ENCODE measurements at regions not wholly inside any gene's neighbourhood (a gene's known extent, or its start where the extent isn't known, plus 50 kb on each side); places are given as distances from the start of the nearest gene placed in this dataset.

DNA sequence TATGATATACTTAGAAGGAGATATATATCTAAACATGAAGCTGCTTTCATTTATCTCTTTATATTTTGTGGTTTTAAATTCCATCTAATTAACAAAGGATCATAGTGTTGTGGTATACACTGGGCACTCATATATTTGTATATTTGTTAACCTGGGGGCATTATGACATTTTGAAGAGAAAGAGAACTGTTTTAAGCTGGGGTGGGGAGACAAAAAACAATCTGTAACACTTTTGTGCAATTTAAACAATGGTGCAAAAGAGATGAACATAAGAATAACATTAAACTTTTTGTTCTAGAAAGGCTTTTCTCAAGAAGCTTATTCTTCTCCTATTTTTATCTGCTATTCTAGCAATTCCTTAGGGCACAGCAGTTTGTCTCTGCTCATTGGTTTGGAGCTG lies 842.0 kb upstream of the CDH2 start:
- Mint-ChIP-seq H3K4me1 (no peaks in the 10 kb centered on the region), H3K9me3 (peaks cover 0 to 32% (median 17%) of the 10 kb centered on the region in 8 donors), H3K4me3 (no peak overlapping the region), H3K36me3 (no peaks in the 10 kb centered on the region), H3K27me3 (no peaks in the 10 kb centered on the region), H3K27ac (no peak overlapping the region)
- Histone ChIP-seq H3K4me1 (ENCODE audit: insufficient read depth, low read length) (no peaks in the 10 kb centered on the region), H3K36me3 (ENCODE audit: insufficient read depth, low read length) (no peaks in the 10 kb centered on the region), H3K27me3 (ENCODE audit: insufficient read depth, low read length) (no peaks in the 10 kb centered on the region), H3K27ac (ENCODE audit: low read depth, low read length) (no peak overlapping the region), H3K4me3 (ENCODE audit: low read length in 2 of 2) (no peak overlapping the region), H3K9me3 (ENCODE audit: control insufficient read depth in 1 of 2, low read length in 2 of 2) (no peaks in the 10 kb centered on the region)
- intact Hi-C loops (cut with micrococcal nuclease): loop anchor here (10.0 kb wide), 1 partner anchor 46 kb away; no protein-coding TSS in a partner anchor
- no peak for DNase-seq
- ChIA-PET CTCF (ENCODE audit: partially characterized antibody) (no interaction called here), POLR2A (ENCODE audit: partially characterized antibody) (no interaction called here)

- H3K4me3 Mint-ChIP-seq: no peak overlapping the region
- no peaks in the 10 kb centered on the region for H3K4me1 Mint-ChIP-seq
- H3K36me3 ChIP-seq (ENCODE audit: insufficient read depth, low read length): no peaks in the 10 kb centered on the region
- H3K4me1 ChIP-seq (ENCODE audit: insufficient read depth, low read length): no peaks in the 10 kb centered on the region
- H3K27ac Mint-ChIP-seq: no peak overlapping the region
- H3K9me3 ChIP-seq (ENCODE audit: control insufficient read depth in 1 of 2, low read length in 2 of 2): no peaks in the 10 kb centered on the region
- no peak overlapping the region for H3K4me3 ChIP-seq (ENCODE audit: low read length in 2 of 2)
- ChIA-PET POLR2A (ENCODE audit: partially characterized antibody) (no interaction called here), CTCF (ENCODE audit: partially characterized antibody) (no interaction called here)
- no peaks in the 10 kb centered on the region for H3K27me3 Mint-ChIP-seq
- no peaks in the 10 kb centered on the region for H3K36me3 Mint-ChIP-seq
- no peak for DNase-seq
- no peak overlapping the region for H3K27ac ChIP-seq (ENCODE audit: low read depth, low read length)
- H3K9me3 Mint-ChIP-seq: peaks cover 0 to 26% (median 12%) of the 10 kb centered on the region in 8 donors
- H3K27me3 ChIP-seq (ENCODE audit: insufficient read depth, low read length): no peaks in the 10 kb centered on the region
- intact Hi-C loops (cut with micrococcal nuclease): loop anchor here (10.0 kb wide), 1 partner anchor 52 kb away; no protein-coding TSS in a partner anchor
Observed at GRCh38 chr18:29012883-29013465, 836.0 kb upstream of the CDH2 start.

GRCh38 chr18:29012364-29012763 lies 835.4 kb upstream of the CDH2 start:
- H3K27me3 ChIP-seq (ENCODE audit: insufficient read depth, low read length): no peaks in the 10 kb centered on the region
- ChIA-PET CTCF (ENCODE audit: partially characterized antibody) (no interaction called here), POLR2A (ENCODE audit: partially characterized antibody) (no interaction called here)
- Mint-ChIP-seq H3K4me3 (no peak overlapping the region), H3K36me3 (no peaks in the 10 kb centered on the region), H3K9me3 (peaks cover 0 to 26% (median 13%) of the 10 kb centered on the region in 8 donors), H3K27me3 (no peaks in the 10 kb centered on the region), H3K27ac (no peak overlapping the region), H3K4me1 (no peaks in the 10 kb centered on the region)
- H3K4me3 ChIP-seq (ENCODE audit: low read length in 2 of 2): no peak overlapping the region
- no peak for DNase-seq
- no peaks in the 10 kb centered on the region for H3K4me1 ChIP-seq (ENCODE audit: insufficient read depth, low read length)
- H3K27ac ChIP-seq (ENCODE audit: low read depth, low read length): no peak overlapping the region
- intact Hi-C loops (cut with micrococcal nuclease): loop anchor here (10.0 kb wide), 1 partner anchor 52 kb away; no protein-coding TSS in a partner anchor
- H3K36me3 ChIP-seq (ENCODE audit: insufficient read depth, low read length): no peaks in the 10 kb centered on the region
- H3K9me3 ChIP-seq (ENCODE audit: control insufficient read depth in 1 of 2, low read length in 2 of 2): no peaks in the 10 kb centered on the region

DNA sequence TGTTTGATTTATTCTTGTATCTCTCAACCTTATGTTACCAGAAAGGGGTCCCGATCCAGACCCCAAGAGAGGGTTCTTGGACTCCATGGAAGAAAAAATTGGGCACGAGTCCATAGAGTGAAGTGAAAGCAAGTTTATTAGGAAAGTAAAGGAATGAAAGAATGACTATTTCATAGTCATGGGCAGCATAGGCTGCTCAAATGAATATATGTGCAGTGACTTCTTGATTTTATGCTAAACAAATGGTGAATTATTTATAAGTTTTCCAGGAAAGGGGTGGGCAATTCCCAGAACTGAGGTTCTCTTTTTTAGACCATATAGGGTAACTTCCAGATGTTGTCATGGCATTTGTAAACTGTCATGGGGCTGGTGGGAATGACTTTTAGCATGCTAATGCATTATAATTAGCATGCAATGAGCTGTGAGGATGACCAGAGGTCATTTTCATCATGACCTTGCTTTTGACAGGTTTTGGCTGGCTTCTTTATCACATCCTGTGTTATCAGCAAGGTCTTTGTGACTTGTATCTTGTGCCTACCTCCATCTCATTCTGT lies 832.4 kb upstream of the CDH2 start:
- H3K4me3 Mint-ChIP-seq: no peak overlapping the region
- Histone ChIP-seq H3K27me3 (ENCODE audit: insufficient read depth, low read length) (no peaks in the 10 kb centered on the region), H3K4me3 (ENCODE audit: low read length in 2 of 2) (no peak overlapping the region), H3K36me3 (ENCODE audit: insufficient read depth, low read length) (no peaks in the 10 kb centered on the region), H3K9me3 (ENCODE audit: control insufficient read depth in 1 of 2, low read length in 2 of 2) (no peaks in the 10 kb centered on the region), H3K4me1 (ENCODE audit: insufficient read depth, low read length) (no peaks in the 10 kb centered on the region), H3K27ac (ENCODE audit: low read depth, low read length) (no peak overlapping the region)
- H3K4me1 Mint-ChIP-seq: no peaks in the 10 kb centered on the region
- POLR2A ChIA-PET (ENCODE audit: partially characterized antibody): no interaction called here
- H3K36me3 Mint-ChIP-seq: no peaks in the 10 kb centered on the region
- DNase-seq: no peak
- intact Hi-C loops (cut with micrococcal nuclease): no loop called here
- H3K9me3 Mint-ChIP-seq: peaks cover 2 to 20% (median 14%) of the 10 kb centered on the region in 8 donors
- no peak overlapping the region for H3K27ac Mint-ChIP-seq
- CTCF ChIA-PET (ENCODE audit: partially characterized antibody): no interaction called here
- H3K27me3 Mint-ChIP-seq: no peaks in the 10 kb centered on the region

DNA sequence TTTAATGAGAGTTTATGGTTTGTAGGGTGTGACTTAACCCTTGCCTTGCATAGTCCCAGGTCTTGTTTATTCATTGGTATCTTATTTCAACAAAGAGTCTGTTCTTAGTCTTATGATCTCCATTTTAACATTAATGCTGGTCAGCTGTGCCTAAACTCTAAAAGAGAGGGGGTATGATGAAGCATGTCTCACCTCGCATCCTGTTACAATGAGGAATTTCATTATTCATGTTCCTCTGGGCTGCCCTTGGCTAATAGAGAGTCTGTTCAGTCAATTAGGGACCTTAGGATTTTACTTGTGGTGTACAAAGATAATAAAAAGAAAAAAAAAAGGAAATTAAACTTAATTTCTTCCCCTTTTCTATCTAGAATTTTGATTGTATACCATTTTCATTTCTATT lies 831.9 kb upstream of the CDH2 start:
- no peak overlapping the region for H3K4me3 ChIP-seq (ENCODE audit: low read length in 2 of 2)
- H3K36me3 ChIP-seq (ENCODE audit: insufficient read depth, low read length): no peaks in the 10 kb centered on the region
- H3K9me3 ChIP-seq (ENCODE audit: control insufficient read depth in 1 of 2, low read length in 2 of 2): no peaks in the 10 kb centered on the region
- intact Hi-C loops (cut with micrococcal nuclease): no loop called here
- Mint-ChIP-seq H3K4me3 (no peak overlapping the region), H3K27ac (no peak overlapping the region), H3K27me3 (no peaks in the 10 kb centered on the region), H3K36me3 (no peaks in the 10 kb centered on the region), H3K9me3 (peaks cover 2 to 18% (median 12%) of the 10 kb centered on the region in 8 donors), H3K4me1 (no peaks in the 10 kb centered on the region)
- CTCF ChIA-PET (ENCODE audit: partially characterized antibody): no interaction called here
- H3K27me3 ChIP-seq (ENCODE audit: insufficient read depth, low read length): no peaks in the 10 kb centered on the region
- POLR2A ChIA-PET (ENCODE audit: partially characterized antibody): no interaction called here
- no peak for DNase-seq
- no peak overlapping the region for H3K27ac ChIP-seq (ENCODE audit: low read depth, low read length)
- no peaks in the 10 kb centered on the region for H3K4me1 ChIP-seq (ENCODE audit: insufficient read depth, low read length)

GRCh38 chr18:29007986-29008654 lies 831.2 kb upstream of the CDH2 start:
- H3K4me1 Mint-ChIP-seq: no peaks in the 10 kb centered on the region
- Histone ChIP-seq H3K4me1 (ENCODE audit: insufficient read depth, low read length) (no peaks in the 10 kb centered on the region), H3K4me3 (ENCODE audit: low read length in 2 of 2) (no peak overlapping the region), H3K9me3 (ENCODE audit: control insufficient read depth in 1 of 2, low read length in 2 of 2) (no peaks in the 10 kb centered on the region), H3K27ac (ENCODE audit: low read depth, low read length) (no peak overlapping the region), H3K27me3 (ENCODE audit: insufficient read depth, low read length) (no peaks in the 10 kb centered on the region), H3K36me3 (ENCODE audit: insufficient read depth, low read length) (no peaks in the 10 kb centered on the region)
- ChIA-PET POLR2A (ENCODE audit: partially characterized antibody) (no interaction called here), CTCF (ENCODE audit: partially characterized antibody) (no interaction called here)
- H3K27ac Mint-ChIP-seq: no peak overlapping the region
- H3K9me3 Mint-ChIP-seq: peaks cover 2 to 21% (median 14%) of the 10 kb centered on the region in 8 donors
- intact Hi-C loops (cut with micrococcal nuclease): no loop called here
- no peaks in the 10 kb centered on the region for H3K27me3 Mint-ChIP-seq
- H3K4me3 Mint-ChIP-seq: no peak overlapping the region
- no peak for DNase-seq
- H3K36me3 Mint-ChIP-seq: no peaks in the 10 kb centered on the region

GRCh38 chr18:29004921-29005320 lies 828.0 kb upstream of the CDH2 start:
- intact Hi-C loops (cut with micrococcal nuclease): no loop called here
- no peaks in the 10 kb centered on the region for H3K36me3 ChIP-seq (ENCODE audit: insufficient read depth, low read length)
- no peaks in the 10 kb centered on the region for H3K36me3 Mint-ChIP-seq
- ChIA-PET POLR2A (ENCODE audit: partially characterized antibody) (no interaction called here), CTCF (ENCODE audit: partially characterized antibody) (no interaction called here)
- H3K4me1 ChIP-seq (ENCODE audit: insufficient read depth, low read length): no peaks in the 10 kb centered on the region
- peaks cover 2 to 35% (median 18%) of the 10 kb centered on the region in 8 donors for H3K9me3 Mint-ChIP-seq
- no peaks in the 10 kb centered on the region for H3K4me1 Mint-ChIP-seq
- H3K27me3 ChIP-seq (ENCODE audit: insufficient read depth, low read length): no peaks in the 10 kb centered on the region
- peaks cover 0 to 7% of the 10 kb centered on the region in 2 donors for H3K9me3 ChIP-seq (ENCODE audit: control insufficient read depth in 1 of 2, low read length in 2 of 2)
- no peak overlapping the region for H3K4me3 Mint-ChIP-seq
- no peaks in the 10 kb centered on the region for H3K27me3 Mint-ChIP-seq
- H3K27ac ChIP-seq (ENCODE audit: low read depth, low read length): no peak overlapping the region
- no peak overlapping the region for H3K27ac Mint-ChIP-seq
- DNase-seq: no peak
- no peak overlapping the region for H3K4me3 ChIP-seq (ENCODE audit: low read length in 2 of 2)

Data from CD4-positive, alpha-beta memory T cell (primary cell).